Naive B cell (primary cell): ENCODE measurements at regions not wholly inside any gene's neighbourhood (a gene's known extent, or its start where the extent isn't known, plus 50 kb on each side); places are given as distances from the start of the nearest gene placed in this dataset.

Source experiments
- ATAC-seq, 2 donors: fragments of 150-1000 bp; cut with Tn5 transposase; 2 replicates each; pipeline ENCODE4 v1.10.0; 2021; ENCODE audit warnings: low read depth in 2 of 2, mild to moderate bottlenecking in 2 of 2, moderate library complexity in 2 of 2
- DNase-seq: peaks from one replicate; pipeline ENCODE4 v3.0.0; 2022
- H3K27ac Mint-ChIP-seq, 6 donors: one replicate each; pipeline ENCODE4 v1.8.0; 2020 to 2022; ENCODE audit warnings: mild to moderate bottlenecking in 6 of 6, mixed read lengths in 6 of 6, moderate library complexity in 5 of 6, inconsistent platforms in 2 of 6
- H3K27me3 Mint-ChIP-seq, 3 donors: one replicate each; pipeline ENCODE4 v1.8.0; 2021 to 2022; ENCODE audit warnings: mixed read lengths in 3 of 3, mild to moderate bottlenecking in 1 of 3
- H3K36me3 Mint-ChIP-seq, 2 donors: one replicate each; pipeline ENCODE4 v1.8.0; 2020 to 2022; ENCODE audit warnings: mixed read lengths in 2 of 2, inconsistent platforms in 1 of 2, mild to moderate bottlenecking in 1 of 2
- H3K4me1 Mint-ChIP-seq, 3 donors: one replicate each; pipeline ENCODE4 v1.8.0; 2020 to 2022; ENCODE audit warnings: mixed read lengths in 3 of 3, inconsistent platforms in 1 of 3, mild to moderate bottlenecking in 1 of 3, moderate library complexity in 1 of 3
- H3K4me3 Mint-ChIP-seq, 8 donors: one replicate each; pipeline ENCODE4 v1.8.0; 2020 to 2022; ENCODE audit warnings: mild to moderate bottlenecking in 8 of 8, mixed read lengths in 8 of 8, moderate library complexity in 8 of 8, inconsistent platforms in 2 of 8
- H3K9me3 Mint-ChIP-seq, 7 donors: one replicate each; pipeline ENCODE4 v1.8.0; 2020 to 2022; ENCODE audit warnings: mixed read lengths in 7 of 7, mild to moderate bottlenecking in 5 of 7, inconsistent platforms in 2 of 7, moderate library complexity in 1 of 7

GRCh38 chr13:38535261-38535660 lies 151.6 kb upstream of the FREM2 start:
- no peaks in the 10 kb centered on the region for H3K36me3 Mint-ChIP-seq
- DNase-seq (no peak), ATAC-seq (no peak)
- H3K4me1 Mint-ChIP-seq: no peaks in the 10 kb centered on the region
- H3K27me3 Mint-ChIP-seq: no peaks in the 10 kb centered on the region
- peaks cover 0 to 2% (median 0%) of the 10 kb centered on the region in 7 donors for H3K9me3 Mint-ChIP-seq
- H3K27ac Mint-ChIP-seq: no peak overlapping the region
- no peak overlapping the region for H3K4me3 Mint-ChIP-seq

- H3K36me3 Mint-ChIP-seq: no peaks in the 10 kb centered on the region
- H3K4me1 Mint-ChIP-seq: no peaks in the 10 kb centered on the region
- peaks cover 0 to 2% (median 0%) of the 10 kb centered on the region in 7 donors for H3K9me3 Mint-ChIP-seq
- ATAC-seq (no peak), DNase-seq (no peak)
- no peak overlapping the region for H3K27ac Mint-ChIP-seq
- H3K27me3 Mint-ChIP-seq: no peaks in the 10 kb centered on the region
- H3K4me3 Mint-ChIP-seq: no peak overlapping the region
Observed at GRCh38 chr13:38537051-38537450, 149.8 kb upstream of the FREM2 start.

- no peaks in the 10 kb centered on the region for H3K27me3 Mint-ChIP-seq
- DNase-seq (no peak), ATAC-seq (no peak)
- H3K4me1 Mint-ChIP-seq: no peaks in the 10 kb centered on the region
- no peak overlapping the region for H3K4me3 Mint-ChIP-seq
- peaks cover 0 to 2% (median 0%) of the 10 kb centered on the region in 7 donors for H3K9me3 Mint-ChIP-seq
- H3K36me3 Mint-ChIP-seq: no peaks in the 10 kb centered on the region
- H3K27ac Mint-ChIP-seq: no peak overlapping the region
Observed at GRCh38 chr13:38538422-38538821, 148.5 kb upstream of the FREM2 start.

- no peak overlapping the region for H3K4me3 Mint-ChIP-seq
- ATAC-seq (no peak), DNase-seq (no peak)
- H3K27me3 Mint-ChIP-seq: no peaks in the 10 kb centered on the region
- no peaks in the 10 kb centered on the region for H3K36me3 Mint-ChIP-seq
- H3K27ac Mint-ChIP-seq: no peak overlapping the region
- H3K9me3 Mint-ChIP-seq: peaks cover 0 to 2% (median 0%) of the 10 kb centered on the region in 7 donors
- no peaks in the 10 kb centered on the region for H3K4me1 Mint-ChIP-seq
Observed at GRCh38 chr13:38539632-38540031, 147.2 kb upstream of the FREM2 start.

- Mint-ChIP-seq H3K27me3 (no peaks in the 10 kb centered on the region), H3K4me3 (no peak overlapping the region), H3K27ac (no peak overlapping the region), H3K36me3 (no peaks in the 10 kb centered on the region), H3K4me1 (no peaks in the 10 kb centered on the region), H3K9me3 (peaks cover 0 to 3% (median 0%) of the 10 kb centered on the region in 7 donors)
- DNase-seq (no peak), ATAC-seq (no peak)
Observed at GRCh38 chr13:38542601-38543000, 144.3 kb upstream of the FREM2 start.

- H3K4me3 Mint-ChIP-seq: no peak overlapping the region
- peaks cover 0 to 7% (median 0%) of the 10 kb centered on the region in 7 donors for H3K9me3 Mint-ChIP-seq
Observed at GRCh38 chr13:38543561-38543960, 143.3 kb upstream of the FREM2 start.

GRCh38 chr13:38563739-38564138 lies 123.1 kb upstream of the FREM2 start:
- DNase-seq: no peak
- H3K27me3 Mint-ChIP-seq: peaks cover 0 to 6% (median 6%) of the 10 kb centered on the region in 3 donors
- H3K9me3 Mint-ChIP-seq: peaks cover 0 to 4% (median 2%) of the 10 kb centered on the region in 7 donors
- no peak overlapping the region for H3K27ac Mint-ChIP-seq
- no peaks in the 10 kb centered on the region for H3K4me1 Mint-ChIP-seq
- no peak for ATAC-seq
- H3K4me3 Mint-ChIP-seq: no peak overlapping the region
- no peaks in the 10 kb centered on the region for H3K36me3 Mint-ChIP-seq

More at GRCh38 chr13:38543561-38543960, 143.3 kb upstream of the FREM2 start:
- H3K27me3 Mint-ChIP-seq: no peaks in the 10 kb centered on the region
- H3K27ac Mint-ChIP-seq: no peak overlapping the region
- no peaks in the 10 kb centered on the region for H3K36me3 Mint-ChIP-seq
- ATAC-seq: no peak
- H3K4me1 Mint-ChIP-seq: no peaks in the 10 kb centered on the region
- no peak for DNase-seq

GRCh38 chr13:38564256-38565150 lies 122.4 kb upstream of the FREM2 start:
- H3K4me1 Mint-ChIP-seq: no peaks in the 10 kb centered on the region
- no peak overlapping the region for H3K27ac Mint-ChIP-seq
- DNase-seq: no peak
- H3K9me3 Mint-ChIP-seq: peaks cover 0 to 4% (median 2%) of the 10 kb centered on the region in 7 donors
- ATAC-seq: no peak
- no peak overlapping the region for H3K4me3 Mint-ChIP-seq
- no peaks in the 10 kb centered on the region for H3K36me3 Mint-ChIP-seq
- H3K27me3 Mint-ChIP-seq: peaks cover 0 to 6% (median 6%) of the 10 kb centered on the region in 3 donors

GRCh38 chr13:38566023-38566422 lies 120.9 kb upstream of the FREM2 start:
- Mint-ChIP-seq H3K9me3 (peaks cover 0 to 9% (median 3%) of the 10 kb centered on the region in 7 donors), H3K27me3 (peaks cover 0 to 6% (median 6%) of the 10 kb centered on the region in 3 donors), H3K4me3 (no peak overlapping the region), H3K36me3 (no peaks in the 10 kb centered on the region), H3K4me1 (no peaks in the 10 kb centered on the region), H3K27ac (no peak overlapping the region)
- DNase-seq (no peak), ATAC-seq (no peak)

- Mint-ChIP-seq H3K4me1 (no peaks in the 10 kb centered on the region), H3K9me3 (peaks cover 0 to 11% (median 2%) of the 10 kb centered on the region in 7 donors), H3K27me3 (peaks cover 0 to 6% (median 6%) of the 10 kb centered on the region in 3 donors), H3K4me3 (no peak overlapping the region), H3K36me3 (no peaks in the 10 kb centered on the region), H3K27ac (no peak overlapping the region)
- DNase-seq (no peak), ATAC-seq (no peak)
Observed at GRCh38 chr13:38566519-38566918, 120.4 kb upstream of the FREM2 start.

GRCh38 chr13:38570706-38571105 lies 116.2 kb upstream of the FREM2 start:
- Mint-ChIP-seq H3K36me3 (no peaks in the 10 kb centered on the region), H3K9me3 (peaks cover 0 to 18% (median 0%) of the 10 kb centered on the region in 7 donors), H3K4me3 (no peak overlapping the region), H3K4me1 (no peaks in the 10 kb centered on the region), H3K27me3 (no peaks in the 10 kb centered on the region), H3K27ac (no peak overlapping the region)
- ATAC-seq: no peak
- no peak for DNase-seq

- H3K27me3 Mint-ChIP-seq: peaks cover 0 to 3% (median 0%) of the 10 kb centered on the region in 3 donors
- DNase-seq: no peak
- peaks cover 0 to 14% (median 0%) of the 10 kb centered on the region in 7 donors for H3K9me3 Mint-ChIP-seq
- no peaks in the 10 kb centered on the region for H3K4me1 Mint-ChIP-seq
- no peak for ATAC-seq
- no peak overlapping the region for H3K27ac Mint-ChIP-seq
- H3K36me3 Mint-ChIP-seq: no peaks in the 10 kb centered on the region
- no peak overlapping the region for H3K4me3 Mint-ChIP-seq
Observed at GRCh38 chr13:38575427-38575826, 111.5 kb upstream of the FREM2 start.

GRCh38 chr13:38577048-38577447 lies 109.8 kb upstream of the FREM2 start:
- Mint-ChIP-seq H3K27ac (peak overlapping the region in 1 of 6 donors; percentile 42), H3K4me1 (no peaks in the 10 kb centered on the region), H3K4me3 (no peak overlapping the region), H3K9me3 (peaks cover 0 to 2% (median 0%) of the 10 kb centered on the region in 7 donors), H3K27me3 (peaks cover 0 to 3% (median 0%) of the 10 kb centered on the region in 3 donors), H3K36me3 (no peaks in the 10 kb centered on the region)
- no peak for DNase-seq
- no peak for ATAC-seq

GRCh38 chr13:38582133-38582532 lies 104.7 kb upstream of the FREM2 start:
- peaks cover 0 to 2% (median 0%) of the 10 kb centered on the region in 7 donors for H3K9me3 Mint-ChIP-seq
- H3K4me1 Mint-ChIP-seq: no peaks in the 10 kb centered on the region
- DNase-seq: peak; percentile 2
- no peaks in the 10 kb centered on the region for H3K36me3 Mint-ChIP-seq
- H3K27ac Mint-ChIP-seq: no peak overlapping the region
- H3K27me3 Mint-ChIP-seq: peaks cover 0 to 7% (median 0%) of the 10 kb centered on the region in 3 donors
- no peak overlapping the region for H3K4me3 Mint-ChIP-seq
- no peak for ATAC-seq
